Smooth muscle cell (in vitro differentiated cells): ENCODE measurements at regions not wholly inside any gene's neighbourhood (a gene's known extent, or its start where the extent isn't known, plus 50 kb on each side); places are given as distances from the start of the nearest gene placed in this dataset.

ENCODE experiments used
- DNase-seq: peaks from one replicate; lab custom pipeline; 2025; ENCODE audit not compliant: unreplicated experiment; lab: John Stamatoyannopoulos, UW
- H2AFZ ChIP-seq: fragments of 200-600 bp; sonication (generic); 2 replicates; pipeline ENCODE4 v1.6.0; 2016; ENCODE audit warnings: antibody characterized with exemption, low read depth, mild to moderate bottlenecking
- H3F3A ChIP-seq: fragments of 200-600 bp; sonication (generic); 2 replicates; pipeline ENCODE4 v1.6.0; 2017; ENCODE audit warnings: antibody characterized with exemption, low read depth
- H3K27ac ChIP-seq: fragments of 200-600 bp; sonication (generic); 2 replicates; pipeline ENCODE4 v1.5.1; 2016; ENCODE audit warnings: low read depth, mild to moderate bottlenecking
- H3K27me3 ChIP-seq: fragments of 200-600 bp; sonication (generic); 2 replicates; pipeline ENCODE4 v1.6.1; 2016; ENCODE audit warnings: low read depth, mild to moderate bottlenecking
- H3K36me3 ChIP-seq: fragments of 200-600 bp; sonication (generic); 2 replicates; pipeline ENCODE4 v1.5.1; 2016; ENCODE audit warnings: low read depth
- H3K4me1 ChIP-seq: fragments of 200-600 bp; sonication (generic); 2 replicates; pipeline ENCODE4 v1.5.1; 2016; ENCODE audit warnings: low read depth
- H3K4me2 ChIP-seq: fragments of 200-600 bp; sonication (generic); 2 replicates; pipeline ENCODE4 v1.6.0; 2016; ENCODE audit warnings: mild to moderate bottlenecking
- H3K4me3 ChIP-seq: fragments of 200-600 bp; sonication (generic); 2 replicates; pipeline ENCODE4 v1.5.1; 2016; ENCODE audit warnings: mild to moderate bottlenecking
- H3K79me2 ChIP-seq: fragments of 200-600 bp; sonication (generic); 2 replicates; pipeline ENCODE4 v1.6.0; 2016; ENCODE audit warnings: low read depth, mild to moderate bottlenecking
- H3K9ac ChIP-seq: fragments of 200-600 bp; sonication (generic); 2 replicates; pipeline ENCODE4 v1.6.0; 2016; ENCODE audit warnings: low read depth
- H3K9me3 ChIP-seq: fragments of 200-600 bp; sonication (generic); replicated peaks from 2 replicates; pipeline ENCODE4 v1.5.1; 2016; ENCODE audit warnings: low read depth
- H4K20me1 ChIP-seq: fragments of 200-600 bp; sonication (generic); 2 replicates; pipeline ENCODE4 v1.6.0; 2016; ENCODE audit warnings: low read depth
- WGBS: methylation state at CpG from one replicate; pipeline ENCODE4 v1.1.7; 2016; ENCODE audit warnings: low lambda C conversion rate; 5-methylcytosine and 5-hydroxymethylcytosine counted together
- TF ChIP-seq, protein P1 (sequence below): fragments of 200-600 bp; sonication (generic); IDR thresholded peaks from 2 replicates; pipeline ENCODE4 v1.5.1; 2017; ENCODE audit warnings: borderline replicate concordance, mild to moderate bottlenecking, antibody characterized with exemption; ENCODE audit not compliant: insufficient read depth, poor library complexity, severe bottlenecking

- Histone ChIP-seq H3K27ac (no peak overlapping the region), H3K4me1 (no peaks in the 10 kb centered on the region), H3F3A (no peaks in the 10 kb centered on the region), H3K27me3 (peaks cover 3% of the 10 kb centered on the region), H3K36me3 (no peaks in the 10 kb centered on the region), H3K4me3 (no peak overlapping the region), H3K4me2 (no peak overlapping the region), H3K79me2 (no peaks in the 10 kb centered on the region), H3K9me3 (no peaks in the 10 kb centered on the region), H3K9ac (no peak overlapping the region), H2AFZ (no peak overlapping the region), H4K20me1 (no peaks in the 10 kb centered on the region)
- 68% methylated on average over 6 of the region's 6 CpGs for WGBS
- TF ChIP-seq, protein P1, sequence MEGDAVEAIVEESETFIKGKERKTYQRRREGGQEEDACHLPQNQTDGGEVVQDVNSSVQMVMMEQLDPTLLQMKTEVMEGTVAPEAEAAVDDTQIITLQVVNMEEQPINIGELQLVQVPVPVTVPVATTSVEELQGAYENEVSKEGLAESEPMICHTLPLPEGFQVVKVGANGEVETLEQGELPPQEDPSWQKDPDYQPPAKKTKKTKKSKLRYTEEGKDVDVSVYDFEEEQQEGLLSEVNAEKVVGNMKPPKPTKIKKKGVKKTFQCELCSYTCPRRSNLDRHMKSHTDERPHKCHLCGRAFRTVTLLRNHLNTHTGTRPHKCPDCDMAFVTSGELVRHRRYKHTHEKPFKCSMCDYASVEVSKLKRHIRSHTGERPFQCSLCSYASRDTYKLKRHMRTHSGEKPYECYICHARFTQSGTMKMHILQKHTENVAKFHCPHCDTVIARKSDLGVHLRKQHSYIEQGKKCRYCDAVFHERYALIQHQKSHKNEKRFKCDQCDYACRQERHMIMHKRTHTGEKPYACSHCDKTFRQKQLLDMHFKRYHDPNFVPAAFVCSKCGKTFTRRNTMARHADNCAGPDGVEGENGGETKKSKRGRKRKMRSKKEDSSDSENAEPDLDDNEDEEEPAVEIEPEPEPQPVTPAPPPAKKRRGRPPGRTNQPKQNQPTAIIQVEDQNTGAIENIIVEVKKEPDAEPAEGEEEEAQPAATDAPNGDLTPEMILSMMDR: no peak
- no peak for DNase-seq
Measured at GRCh38 chr11:76730887-76731565, 52.1 kb upstream of the TSKU start.

- Histone ChIP-seq H3K27ac (no peak overlapping the region), H2AFZ (no peak overlapping the region), H4K20me1 (no peaks in the 10 kb centered on the region), H3K27me3 (no peaks in the 10 kb centered on the region), H3F3A (no peaks in the 10 kb centered on the region), H3K4me1 (no peaks in the 10 kb centered on the region), H3K36me3 (no peaks in the 10 kb centered on the region), H3K9ac (no peak overlapping the region), H3K4me2 (no peak overlapping the region), H3K79me2 (no peaks in the 10 kb centered on the region), H3K9me3 (no peaks in the 10 kb centered on the region), H3K4me3 (no peak overlapping the region)
- TF ChIP-seq, protein P1: no peak
- WGBS: 89% methylated on average over 2 of the region's 2 CpGs
- DNase-seq: no peak
Measured at GRCh38 chr11:76732643-76733042, 50.5 kb upstream of the TSKU start.
